HuH-7 (cell line): ENCODE measurements at regions not wholly inside any gene's neighbourhood (a gene's known extent, or its start where the extent isn't known, plus 50 kb on each side); places are given as distances from the start of the nearest gene placed in this dataset.
"Not testable (repeated sequence)": the region's sequence is repeated elsewhere in the genome, so short reads cannot be mapped to it uniquely, and the experiment has no call there.

Experiments used
- DNase-seq: peaks from one replicate; pipeline ENCODE4 v3.0.0; 2011; ENCODE audit warnings: low spot score

- no peak for DNase-seq
Measured at GRCh38 chr1:194813096-194813495, 1626.7 kb upstream of the B3GALT2 start.

GRCh38 chr1:194809665-194810064 lies 1623.3 kb upstream of the B3GALT2 start:
- DNase-seq = no peak

- DNase-seq = no peak
Measured at GRCh38 chr1:194809215-194809614, 1622.8 kb upstream of the B3GALT2 start.

- no peak for DNase-seq
Measured at GRCh38 chr1:194807530-194808220, 1621.3 kb upstream of the B3GALT2 start.

GRCh38 chr1:194802572-194802971 lies 1616.2 kb upstream of the B3GALT2 start:
- DNase-seq = no peak

GRCh38 chr1:194795917-194796593 lies 1609.6 kb upstream of the B3GALT2 start:
- DNase-seq = no peak

- DNase-seq = no peak
Measured at GRCh38 chr1:194787001-194787400, 1600.6 kb upstream of the B3GALT2 start.

GRCh38 chr1:194786027-194786426 lies 1599.6 kb upstream of the B3GALT2 start:
- no peak for DNase-seq

- DNase-seq = no peak
Measured at GRCh38 chr1:194776657-194777056, 1590.2 kb upstream of the B3GALT2 start.

GRCh38 chr1:194774535-194774934 lies 1588.1 kb upstream of the B3GALT2 start:
- no peak for DNase-seq

GRCh38 chr1:194755241-194755994 lies 1569.0 kb upstream of the B3GALT2 start:
- no peak for DNase-seq

- DNase-seq = not testable (repeated sequence)
Measured at GRCh38 chr1:194738843-194739242, 1552.4 kb upstream of the B3GALT2 start.

- no peak for DNase-seq
Measured at GRCh38 chr1:194734970-194735369, 1548.6 kb upstream of the B3GALT2 start.

- no peak for DNase-seq
Measured at GRCh38 chr1:194731025-194731424, 1544.6 kb upstream of the B3GALT2 start.

GRCh38 chr1:194730304-194730703 lies 1543.9 kb upstream of the B3GALT2 start:
- no peak for DNase-seq

GRCh38 chr1:194723067-194723466 lies 1536.7 kb upstream of the B3GALT2 start:
- no peak for DNase-seq

GRCh38 chr1:194717941-194718340 lies 1531.5 kb upstream of the B3GALT2 start:
- no peak for DNase-seq

GRCh38 chr1:194717334-194717733 lies 1530.9 kb upstream of the B3GALT2 start:
- no peak for DNase-seq

GRCh38 chr1:194710671-194711070 lies 1524.3 kb upstream of the B3GALT2 start:
- no peak for DNase-seq

- no peak for DNase-seq
Measured at GRCh38 chr1:194709439-194709838, 1523.0 kb upstream of the B3GALT2 start.

- no peak for DNase-seq
Measured at GRCh38 chr1:194707074-194707473, 1520.7 kb upstream of the B3GALT2 start.

GRCh38 chr1:194705123-194705854 lies 1518.9 kb upstream of the B3GALT2 start:
- DNase-seq = no peak
